Breast epithelium (tissue), 4 donors: ENCODE measurements at regions not wholly inside any gene's neighbourhood (a gene's known extent, or its start where the extent isn't known, plus 50 kb on each side); places are given as distances from the start of the nearest gene placed in this dataset.
"Not testable (repeated sequence)": the region's sequence is repeated elsewhere in the genome, so short reads cannot be mapped to it uniquely, and the experiment has no call there.

ENCODE experiments used
- DNase-seq, 2 donors: peaks; one replicate each; pipeline ENCODE4 v3.0.0-alpha.2; 2019; ENCODE audit warnings: low spot score in 2 of 2
- H3K27ac ChIP-seq, 2 donors: fragments of 200-600 bp; sonication (generic) in 1 of 2; one replicate each; pipeline ENCODE4 v1.5.1; 2016 to 2019; ENCODE audit warnings: mild to moderate bottlenecking in 1 of 2
- H3K27me3 ChIP-seq, 2 donors: fragments of 200-600 bp; sonication (generic) in 1 of 2; one replicate each; pipeline versions ENCODE4 v1.5.1 to v1.6.0; 2017 to 2019; ENCODE audit warnings: control low read depth in 1 of 2, mild to moderate bottlenecking in 1 of 2
- H3K36me3 ChIP-seq: fragments of 200-600 bp; one replicate; pipeline ENCODE4 v1.5.1; 2019
- H3K4me1 ChIP-seq, 2 donors: fragments of 200-600 bp; sonication (generic); one replicate each; pipeline ENCODE4 v1.5.1; 2016 to 2019; ENCODE audit warnings: control low read depth in 1 of 2
- H3K4me3 ChIP-seq, 3 donors: fragments of 200-600 bp; sonication (generic); 1 replicate in 2 of 3; 2 replicates in 1 of 3; pipeline ENCODE4 v1.5.1; 2016 to 2019; ENCODE audit warnings: mild to moderate bottlenecking in 3 of 3, moderate library complexity in 2 of 3
- H3K9me3 ChIP-seq, 2 donors: fragments of 200-600 bp; sonication (generic) in 1 of 2; one replicate each; pipeline ENCODE4 v1.5.1; 2016 to 2019; ENCODE audit warnings: control low read depth in 1 of 2
- CTCF ChIP-seq, 3 donors: fragments of 450-650 bp; IDR thresholded peaks; one replicate each; pipeline ENCODE4 v1.5.1; 2016 to 2017; ENCODE audit warnings: antibody characterized with exemption in 3 of 3, mild to moderate bottlenecking in 3 of 3, moderate library complexity in 3 of 3
- POLR2A ChIP-seq: fragments of 450-650 bp; IDR thresholded peaks from one replicate; pipeline ENCODE4 v1.6.1; 2016; ENCODE audit warnings: antibody characterized with exemption, mild to moderate bottlenecking, moderate library complexity
- POLR2AphosphoS5 ChIP-seq, 3 donors: sonication (generic); formaldehyde crosslinking; IDR thresholded peaks; one replicate each; pipeline ENCODE4 v1.6.1; 2017; ENCODE audit warnings: antibody characterized with exemption in 3 of 3
- intact Hi-C: fragments of 100-400 bp; cut with DNase I; formaldehyde crosslinking; loops from one replicate; pipeline ENCODE4 v1.15.1; 2023; ENCODE audit warnings: low total_unique reads

- H3K4me1 ChIP-seq, H3K4me3 ChIP-seq, H3K27ac ChIP-seq, H3K27me3 ChIP-seq, intact Hi-C loops, H3K9me3 ChIP-seq, DNase-seq, H3K36me3 ChIP-seq: not testable (repeated sequence)
Measured at GRCh38 chr5:34377651-34378050, 278.5 kb upstream of the RAI14 start.

- H3K4me1 ChIP-seq, intact Hi-C loops, H3K4me3 ChIP-seq, H3K27me3 ChIP-seq, H3K36me3 ChIP-seq, H3K9me3 ChIP-seq, H3K27ac ChIP-seq, DNase-seq: not testable (repeated sequence)
Measured at GRCh38 chr5:34378498-34378897, 277.6 kb upstream of the RAI14 start.

GRCh38 chr5:34388754-34389153 is 267.4 kb upstream of the RAI14 start:
- H3K36me3 ChIP-seq, DNase-seq, H3K4me3 ChIP-seq, H3K27ac ChIP-seq, H3K9me3 ChIP-seq, intact Hi-C loops, H3K27me3 ChIP-seq, H3K4me1 ChIP-seq: not testable (repeated sequence)

- Histone ChIP-seq H3K4me3 (no peak overlapping the region), H3K9me3 (no peaks in the 10 kb centered on the region), H3K27ac (no peak overlapping the region), H3K36me3 (no peaks in the 10 kb centered on the region), H3K4me1 (no peaks in the 10 kb centered on the region), H3K27me3 (no peaks in the 10 kb centered on the region)
- intact Hi-C loops: no loop called here
- no peak for DNase-seq
- TF ChIP-seq CTCF (IDR thresholded peaks at IDR 0.05): no peak
- TF ChIP-seq POLR2A: no peak
- no peak for TF ChIP-seq POLR2AphosphoS5 (IDR thresholded peaks at IDR 0.05)
Measured at GRCh38 chr5:34409373-34409772, 246.8 kb upstream of the RAI14 start.

- H3K9me3 ChIP-seq: no peaks in the 10 kb centered on the region
- DNase-seq: no peak
- TF ChIP-seq POLR2A (no peak), POLR2AphosphoS5 (IDR thresholded peaks at IDR 0.05) (no peak), CTCF (IDR thresholded peaks at IDR 0.05) (no peak)
- H3K27me3 ChIP-seq: no peaks in the 10 kb centered on the region
- H3K27ac ChIP-seq: no peak overlapping the region
- no peaks in the 10 kb centered on the region for H3K4me1 ChIP-seq
- intact Hi-C loops: no loop called here
- H3K4me3 ChIP-seq: no peak overlapping the region
- H3K36me3 ChIP-seq: no peaks in the 10 kb centered on the region
Measured at GRCh38 chr5:34410411-34411139, 245.6 kb upstream of the RAI14 start.

- H3K9me3 ChIP-seq: no peaks in the 10 kb centered on the region
- intact Hi-C loops: no loop called here
- TF ChIP-seq POLR2A: no peak
- TF ChIP-seq CTCF (IDR thresholded peaks at IDR 0.05): no peak
- no peak for TF ChIP-seq POLR2AphosphoS5 (IDR thresholded peaks at IDR 0.05)
- no peaks in the 10 kb centered on the region for H3K36me3 ChIP-seq
- no peak overlapping the region for H3K4me3 ChIP-seq
- DNase-seq: no peak
- H3K27ac ChIP-seq: no peak overlapping the region
- no peaks in the 10 kb centered on the region for H3K4me1 ChIP-seq
- no peaks in the 10 kb centered on the region for H3K27me3 ChIP-seq
Measured at GRCh38 chr5:34411470-34412346, 244.4 kb upstream of the RAI14 start.
